ENCODE measurements at regions not wholly inside any gene's neighbourhood (a gene's known extent, or its start where the extent isn't known, plus 50 kb on each side); places are given as distances from the start of the nearest gene placed in this dataset.

DNA sequence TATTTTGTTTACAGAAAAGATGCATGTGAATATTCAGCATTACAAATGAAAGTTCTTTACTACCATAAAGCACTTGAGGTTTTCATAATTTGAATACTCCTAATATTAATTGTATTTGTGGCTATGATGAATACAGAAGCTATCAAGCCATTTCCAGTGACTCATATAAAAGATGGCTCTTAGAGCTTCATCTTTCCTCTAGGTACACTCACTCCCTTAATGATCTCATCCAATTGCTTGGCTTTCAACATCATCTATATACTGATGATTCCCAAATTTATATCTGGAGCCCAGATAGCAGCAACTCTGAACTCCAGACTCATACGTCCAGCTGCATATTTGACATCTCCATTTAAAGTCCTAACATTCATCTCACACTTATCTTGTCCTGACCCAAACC is 183.4 kb upstream of the FAM241A start:
- DNase-seq (ENCODE audit: low read depth, low spot score), result no peak
- Histone ChIP-seq H3K4me3 (ENCODE audit: low read depth in 2 of 2, low read length in 2 of 2) (no peak overlapping the region), H3K4me1 (ENCODE audit: control insufficient read depth, insufficient read depth, low read length) (no peaks in the 10 kb centered on the region), H3K27me3 (ENCODE audit: control insufficient read depth, insufficient read depth, low read length) (no peaks in the 10 kb centered on the region), H3K9me3 (ENCODE audit: control insufficient read depth, insufficient read depth, low read depth, low read length) (no peaks in the 10 kb centered on the region), H3K36me3 (ENCODE audit: control insufficient read depth, insufficient read depth, low read length) (no peaks in the 10 kb centered on the region), H3K27ac (ENCODE audit: low read length) (no peak overlapping the region)
- no TSS peak for BruUV-seq (replicated peaks)
- POLR2A ChIA-PET, result no interaction called here
- intact Hi-C loops (cut with micrococcal nuclease; ENCODE audit: unreplicated experiment), result no loop called here
- CTCF ChIA-PET, result no interaction called here
- no peak for TF ChIP-seq POLR2AphosphoS5 (IDR thresholded peaks at IDR 0.05; ENCODE audit: low read depth, low read length)
- no peak for TF ChIP-seq TCF7L2 (IDR thresholded peaks at IDR 0.05; ENCODE audit: low read depth, low read length)
- TF ChIP-seq, protein P1, sequence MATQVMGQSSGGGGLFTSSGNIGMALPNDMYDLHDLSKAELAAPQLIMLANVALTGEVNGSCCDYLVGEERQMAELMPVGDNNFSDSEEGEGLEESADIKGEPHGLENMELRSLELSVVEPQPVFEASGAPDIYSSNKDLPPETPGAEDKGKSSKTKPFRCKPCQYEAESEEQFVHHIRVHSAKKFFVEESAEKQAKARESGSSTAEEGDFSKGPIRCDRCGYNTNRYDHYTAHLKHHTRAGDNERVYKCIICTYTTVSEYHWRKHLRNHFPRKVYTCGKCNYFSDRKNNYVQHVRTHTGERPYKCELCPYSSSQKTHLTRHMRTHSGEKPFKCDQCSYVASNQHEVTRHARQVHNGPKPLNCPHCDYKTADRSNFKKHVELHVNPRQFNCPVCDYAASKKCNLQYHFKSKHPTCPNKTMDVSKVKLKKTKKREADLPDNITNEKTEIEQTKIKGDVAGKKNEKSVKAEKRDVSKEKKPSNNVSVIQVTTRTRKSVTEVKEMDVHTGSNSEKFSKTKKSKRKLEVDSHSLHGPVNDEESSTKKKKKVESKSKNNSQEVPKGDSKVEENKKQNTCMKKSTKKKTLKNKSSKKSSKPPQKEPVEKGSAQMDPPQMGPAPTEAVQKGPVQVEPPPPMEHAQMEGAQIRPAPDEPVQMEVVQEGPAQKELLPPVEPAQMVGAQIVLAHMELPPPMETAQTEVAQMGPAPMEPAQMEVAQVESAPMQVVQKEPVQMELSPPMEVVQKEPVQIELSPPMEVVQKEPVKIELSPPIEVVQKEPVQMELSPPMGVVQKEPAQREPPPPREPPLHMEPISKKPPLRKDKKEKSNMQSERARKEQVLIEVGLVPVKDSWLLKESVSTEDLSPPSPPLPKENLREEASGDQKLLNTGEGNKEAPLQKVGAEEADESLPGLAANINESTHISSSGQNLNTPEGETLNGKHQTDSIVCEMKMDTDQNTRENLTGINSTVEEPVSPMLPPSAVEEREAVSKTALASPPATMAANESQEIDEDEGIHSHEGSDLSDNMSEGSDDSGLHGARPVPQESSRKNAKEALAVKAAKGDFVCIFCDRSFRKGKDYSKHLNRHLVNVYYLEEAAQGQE (IDR thresholded peaks at IDR 0.05; ENCODE audit: insufficient read depth in 1 of 2, low read depth in 2 of 2, low read length in 1 of 2), result no peak
- in situ Hi-C loops (cut with HindIII; ENCODE audit: low pct_unique_long_range_greater_than_20kb, low sequenced_read_pairs), result no loop called here
- no peak for ATAC-seq

DNA sequence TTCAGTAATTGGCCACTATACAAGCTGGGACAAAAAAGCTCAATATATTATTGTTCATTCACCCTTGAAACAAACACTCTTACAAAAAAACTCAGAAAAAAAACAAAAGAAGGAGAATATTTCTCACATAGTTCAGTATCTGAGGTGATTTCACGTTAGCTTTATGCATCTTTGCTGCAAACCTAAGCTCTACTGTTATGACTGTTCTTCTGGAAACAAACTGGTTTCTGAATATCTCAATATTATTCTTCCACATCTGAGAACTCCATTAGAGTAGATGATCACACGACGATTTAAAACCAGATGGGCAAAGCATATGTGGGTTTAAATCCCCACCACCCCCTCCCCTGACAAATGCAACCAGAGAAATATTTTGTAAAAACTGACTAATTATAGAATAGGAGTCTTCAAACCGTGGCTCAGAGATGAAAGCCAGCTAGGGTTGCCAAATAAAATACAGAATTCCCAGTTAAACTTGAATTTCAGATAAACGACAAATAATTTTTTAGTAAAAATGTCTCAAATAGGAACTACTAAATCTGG is 182.0 kb upstream of the FAM241A start:
- H3K27ac ChIP-seq (ENCODE audit: low read length), result no peak overlapping the region
- no peaks in the 10 kb centered on the region for H3K4me1 ChIP-seq (ENCODE audit: control insufficient read depth, insufficient read depth, low read length)
- ChIA-PET CTCF (no interaction called here), POLR2A (no interaction called here)
- in situ Hi-C loops (cut with HindIII; ENCODE audit: low pct_unique_long_range_greater_than_20kb, low sequenced_read_pairs) (no loop called here), intact Hi-C loops (cut with micrococcal nuclease; ENCODE audit: unreplicated experiment) (no loop called here)
- TF ChIP-seq, protein P2, sequence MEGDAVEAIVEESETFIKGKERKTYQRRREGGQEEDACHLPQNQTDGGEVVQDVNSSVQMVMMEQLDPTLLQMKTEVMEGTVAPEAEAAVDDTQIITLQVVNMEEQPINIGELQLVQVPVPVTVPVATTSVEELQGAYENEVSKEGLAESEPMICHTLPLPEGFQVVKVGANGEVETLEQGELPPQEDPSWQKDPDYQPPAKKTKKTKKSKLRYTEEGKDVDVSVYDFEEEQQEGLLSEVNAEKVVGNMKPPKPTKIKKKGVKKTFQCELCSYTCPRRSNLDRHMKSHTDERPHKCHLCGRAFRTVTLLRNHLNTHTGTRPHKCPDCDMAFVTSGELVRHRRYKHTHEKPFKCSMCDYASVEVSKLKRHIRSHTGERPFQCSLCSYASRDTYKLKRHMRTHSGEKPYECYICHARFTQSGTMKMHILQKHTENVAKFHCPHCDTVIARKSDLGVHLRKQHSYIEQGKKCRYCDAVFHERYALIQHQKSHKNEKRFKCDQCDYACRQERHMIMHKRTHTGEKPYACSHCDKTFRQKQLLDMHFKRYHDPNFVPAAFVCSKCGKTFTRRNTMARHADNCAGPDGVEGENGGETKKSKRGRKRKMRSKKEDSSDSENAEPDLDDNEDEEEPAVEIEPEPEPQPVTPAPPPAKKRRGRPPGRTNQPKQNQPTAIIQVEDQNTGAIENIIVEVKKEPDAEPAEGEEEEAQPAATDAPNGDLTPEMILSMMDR (IDR thresholded peaks at IDR 0.05), result no peak
- TF ChIP-seq POLR2AphosphoS5 (IDR thresholded peaks at IDR 0.05; ENCODE audit: low read depth, low read length) (no peak), SIN3A (IDR thresholded peaks at IDR 0.05; ENCODE audit: borderline replicate concordance, insufficient read depth, low read depth, low read length) (no peak), TCF7L2 (IDR thresholded peaks at IDR 0.05; ENCODE audit: low read depth, low read length) (no peak)
- TF ChIP-seq, protein P1 (IDR thresholded peaks at IDR 0.05; ENCODE audit: insufficient read depth in 1 of 2, low read depth in 2 of 2, low read length in 1 of 2), result no peak
- H3K9me3 ChIP-seq (ENCODE audit: control insufficient read depth, insufficient read depth, low read depth, low read length), result no peaks in the 10 kb centered on the region
- H3K27me3 ChIP-seq (ENCODE audit: control insufficient read depth, insufficient read depth, low read length), result no peaks in the 10 kb centered on the region
- ATAC-seq (no peak), DNase-seq (ENCODE audit: low read depth, low spot score) (no peak)
- no TSS peak for BruUV-seq (replicated peaks)
- H3K36me3 ChIP-seq (ENCODE audit: control insufficient read depth, insufficient read depth, low read length), result no peaks in the 10 kb centered on the region
- H3K4me3 ChIP-seq (ENCODE audit: low read depth in 2 of 2, low read length in 2 of 2), result no peak overlapping the region
